ENCODE measurements at regions not wholly inside any gene's neighbourhood (a gene's known extent, or its start where the extent isn't known, plus 50 kb on each side); places are given as distances from the start of the nearest gene placed in this dataset.
"Not testable (repeated sequence)": the region's sequence is repeated elsewhere in the genome, so short reads cannot be mapped to it uniquely, and the experiment has no call there.

- no peak for DNase-seq (ENCODE audit: low read depth)
Measured at GRCh38 chr16:6856578-6856977, 476.1 kb upstream of the RBFOX1 start.

GRCh38 chr16:6853565-6853964 lies 479.1 kb upstream of the RBFOX1 start:
- DNase-seq (ENCODE audit: low read depth), result no peak

DNA sequence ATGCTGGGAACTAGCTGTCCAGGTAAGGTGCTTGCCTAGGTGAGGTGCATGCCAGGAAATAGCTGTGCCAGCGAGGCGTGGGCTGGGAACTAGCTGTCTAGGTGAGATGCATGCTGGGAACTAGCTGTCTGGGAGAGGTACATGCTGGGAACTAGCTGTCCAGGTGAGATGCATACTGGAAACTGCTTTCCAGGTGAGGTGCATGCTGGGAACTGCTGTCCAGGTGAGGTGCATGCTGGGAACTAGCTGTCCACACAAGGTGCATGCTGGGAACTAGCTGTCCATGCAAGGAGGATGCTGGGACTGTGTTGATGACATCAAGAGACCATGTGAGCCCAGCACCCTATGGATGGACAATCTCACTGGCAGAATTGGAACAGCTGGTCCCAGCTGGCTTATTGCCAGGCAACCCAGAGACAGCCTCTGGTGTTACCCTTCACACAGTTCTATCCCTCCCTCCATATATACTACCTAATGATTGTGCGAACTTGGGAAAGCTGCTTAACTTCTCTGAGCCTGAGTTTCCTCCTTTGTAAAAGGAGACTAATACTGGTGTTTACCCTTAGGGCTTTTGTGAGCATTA lies 479.9 kb upstream of the RBFOX1 start:
- DNase-seq (ENCODE audit: low read depth), result no peak

GRCh38 chr16:6846452-6846851 lies 486.2 kb upstream of the RBFOX1 start:
- no peak for DNase-seq (ENCODE audit: low read depth)

DNA sequence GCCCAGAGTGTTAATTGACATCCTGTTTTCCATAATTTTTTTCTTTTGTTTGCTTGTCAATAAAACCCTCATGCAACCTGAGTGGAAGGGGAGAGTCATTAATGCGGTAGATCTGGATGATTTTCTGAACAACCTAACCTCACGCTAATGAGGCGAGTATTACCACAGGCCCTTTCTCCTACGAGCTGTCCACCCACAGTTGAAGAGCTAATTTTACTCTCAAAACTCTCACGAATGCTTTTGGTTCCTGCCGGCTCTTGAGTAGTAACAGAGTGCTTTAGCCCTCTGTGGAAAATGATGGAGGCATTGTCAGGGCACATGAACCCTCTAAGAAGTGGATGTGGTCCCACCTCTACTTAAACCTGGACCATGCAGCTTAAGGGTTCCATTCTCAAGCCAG lies 491.3 kb upstream of the RBFOX1 start:
- DNase-seq (ENCODE audit: low read depth), result no peak

GRCh38 chr16:6837722-6838121 lies 494.9 kb upstream of the RBFOX1 start:
- DNase-seq (ENCODE audit: low read depth), result no peak

DNA sequence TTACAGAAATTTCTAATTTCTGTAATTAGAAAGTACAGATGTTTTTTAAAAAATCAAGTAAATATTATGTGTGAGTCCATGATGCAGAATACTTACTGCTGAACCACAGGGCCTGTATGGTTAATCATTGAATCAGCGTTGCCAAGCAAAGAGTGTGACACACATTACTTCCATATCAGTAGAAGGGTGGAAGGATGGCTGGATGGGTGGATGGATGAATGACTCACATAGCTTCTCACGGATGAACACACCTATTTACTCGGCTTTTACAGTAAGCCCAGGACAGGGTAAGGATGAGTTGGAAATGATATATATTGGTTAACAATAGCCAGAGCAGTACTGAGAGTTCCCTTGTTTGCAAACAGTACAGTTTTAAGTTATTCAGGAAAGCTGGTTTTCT lies 495.9 kb upstream of the RBFOX1 start:
- DNase-seq (ENCODE audit: low read depth), result no peak

DNA sequence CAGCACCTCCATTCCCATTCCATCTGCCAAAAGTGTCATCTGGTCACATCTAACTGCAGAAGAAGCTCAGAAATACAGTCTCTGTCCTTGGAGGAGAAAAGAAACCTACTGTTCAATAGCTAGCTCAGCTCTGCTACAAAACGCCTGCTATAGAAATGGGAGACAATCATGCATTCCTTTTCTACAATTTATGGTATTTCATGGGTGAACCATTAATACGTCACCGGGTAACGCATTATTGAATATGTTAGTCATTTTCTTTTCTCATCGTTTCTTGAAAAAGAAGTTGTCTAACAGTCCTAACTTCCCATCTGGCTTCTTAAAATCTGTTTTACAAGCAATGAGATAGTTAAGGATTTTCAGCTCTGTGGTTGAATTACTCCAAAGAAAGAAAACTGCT lies 496.7 kb upstream of the RBFOX1 start:
- no peak for DNase-seq (ENCODE audit: low read depth)

DNA sequence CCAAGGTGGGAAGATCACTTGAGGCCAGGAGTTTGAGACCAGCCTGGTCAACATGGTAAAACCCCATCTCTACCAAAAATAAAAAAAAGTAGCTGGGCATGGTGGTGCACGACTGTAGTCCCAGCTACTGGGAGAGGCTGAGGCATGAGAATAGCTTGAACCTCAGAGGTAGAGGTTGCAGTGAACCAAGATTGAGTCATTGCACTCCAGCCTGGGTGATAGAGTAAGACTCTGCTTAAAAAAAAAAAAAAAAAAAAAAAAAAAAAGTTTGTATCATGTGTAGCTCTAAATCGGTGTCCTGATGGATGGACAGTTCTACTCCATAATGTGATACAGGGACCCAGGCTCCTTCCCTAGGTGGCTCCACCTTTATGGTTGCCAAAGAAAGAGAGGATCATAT lies 497.1 kb upstream of the RBFOX1 start:
- no peak for DNase-seq (ENCODE audit: low read depth)

DNA sequence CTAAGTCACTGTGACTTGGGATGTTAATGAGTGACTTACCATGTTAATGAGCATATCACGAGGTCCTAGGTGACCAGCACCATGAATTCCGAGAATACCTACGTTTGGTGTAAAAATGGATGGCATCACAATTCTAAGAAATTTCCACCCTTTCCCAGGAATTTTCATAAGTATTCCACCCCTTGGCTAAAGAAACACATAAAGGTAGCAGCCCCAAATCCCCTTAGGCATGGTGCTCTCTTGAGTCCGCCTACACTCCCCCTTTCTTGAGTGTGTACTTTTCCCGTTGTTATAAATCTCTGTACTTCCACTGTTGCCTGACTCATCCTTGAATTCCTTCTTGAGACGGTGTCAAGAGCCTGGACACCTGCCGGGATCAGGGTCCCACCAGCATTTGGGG lies 504.0 kb upstream of the RBFOX1 start:
- DNase-seq (ENCODE audit: low read depth), result no peak

- DNase-seq (ENCODE audit: low read depth), result no peak
Measured at GRCh38 chr16:6827931-6828330, 504.7 kb upstream of the RBFOX1 start.

- no peak for DNase-seq (ENCODE audit: low read depth)
Measured at GRCh38 chr16:6827267-6827666, 505.4 kb upstream of the RBFOX1 start.

DNA sequence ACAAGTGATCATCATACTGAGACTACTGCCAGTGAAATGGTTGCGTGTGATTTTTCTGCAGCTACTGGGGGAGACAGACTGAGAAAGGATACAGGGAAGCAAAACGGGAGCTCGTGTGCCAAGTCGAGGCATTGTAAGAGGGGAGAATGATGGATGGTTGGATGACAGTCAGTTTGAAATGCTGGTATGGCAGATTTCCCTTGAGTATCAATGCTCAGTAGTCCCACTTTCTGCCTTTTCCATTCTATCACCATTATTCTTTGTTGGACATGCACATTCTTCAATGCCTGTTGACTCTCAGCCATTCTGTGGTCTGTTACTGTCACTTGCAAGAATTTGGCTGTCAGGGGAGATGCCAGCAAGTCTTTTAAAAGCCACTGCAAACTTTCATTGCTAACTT lies 510.6 kb upstream of the RBFOX1 start:
- DNase-seq (ENCODE audit: low read depth), result no peak

DNA sequence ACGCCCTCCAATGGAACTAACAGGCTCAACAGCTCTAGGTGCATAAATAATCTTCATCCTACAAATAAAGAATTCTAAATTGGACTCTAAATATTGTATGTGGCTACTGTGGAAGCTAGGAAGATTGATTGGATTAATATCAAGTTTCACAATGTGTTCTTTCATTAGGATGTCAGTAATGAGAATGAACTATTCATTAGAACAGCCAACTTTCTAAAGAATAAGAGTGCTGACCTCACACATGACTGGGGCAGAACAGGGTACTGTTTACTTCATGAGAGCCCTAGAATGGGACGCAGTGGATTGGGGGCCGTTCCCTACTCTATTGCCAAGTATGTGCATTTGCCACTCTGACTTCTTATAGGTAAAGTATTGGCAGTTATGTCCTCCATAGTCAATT lies 528.2 kb upstream of the RBFOX1 start:
- DNase-seq (ENCODE audit: low read depth), result no peak

GRCh38 chr16:6803176-6803575 lies 529.5 kb upstream of the RBFOX1 start:
- no peak for DNase-seq (ENCODE audit: low read depth)

DNA sequence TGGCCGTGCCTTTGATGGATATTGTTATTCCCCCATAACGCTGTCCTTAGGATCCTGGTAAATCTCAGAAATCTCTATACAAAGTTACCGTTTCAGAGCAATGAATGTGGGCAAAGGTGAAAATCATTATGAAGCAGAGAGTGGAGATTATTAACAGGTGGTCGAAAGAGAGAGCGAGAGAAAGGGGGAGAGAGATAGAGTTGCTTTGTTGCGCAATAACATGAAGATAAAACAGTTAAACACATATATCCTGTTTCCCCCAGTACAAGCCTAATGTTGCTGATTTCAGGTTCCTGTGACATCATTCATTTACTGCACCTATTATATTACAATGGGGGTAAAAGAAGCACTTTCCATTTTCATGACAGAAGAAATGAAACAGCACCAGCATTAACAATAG lies 535.4 kb upstream of the RBFOX1 start:
- no peak for DNase-seq (ENCODE audit: low read depth)

GRCh38 chr16:6777624-6778023 lies 555.0 kb upstream of the RBFOX1 start:
- DNase-seq (ENCODE audit: low read depth), result no peak

DNA sequence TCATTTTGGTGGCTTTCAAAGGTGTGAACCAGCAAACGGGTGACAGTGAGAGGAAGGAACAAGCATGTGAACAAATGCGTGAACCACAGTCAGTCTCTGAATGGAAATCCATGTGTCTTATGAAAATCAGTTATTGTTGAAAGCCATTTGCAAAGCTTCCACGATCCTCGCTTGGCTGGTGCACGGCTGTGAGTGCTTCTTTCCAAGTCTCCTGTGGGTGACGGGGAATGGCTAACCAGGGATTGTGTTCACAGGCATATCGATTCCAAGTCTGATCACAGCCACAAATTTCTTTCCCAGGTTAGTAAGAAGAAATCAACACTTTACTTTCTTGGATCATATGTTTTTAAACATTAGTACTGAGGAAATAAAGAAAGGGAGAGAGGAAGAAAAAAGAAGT lies 556.9 kb upstream of the RBFOX1 start:
- no peak for DNase-seq (ENCODE audit: low read depth)

DNA sequence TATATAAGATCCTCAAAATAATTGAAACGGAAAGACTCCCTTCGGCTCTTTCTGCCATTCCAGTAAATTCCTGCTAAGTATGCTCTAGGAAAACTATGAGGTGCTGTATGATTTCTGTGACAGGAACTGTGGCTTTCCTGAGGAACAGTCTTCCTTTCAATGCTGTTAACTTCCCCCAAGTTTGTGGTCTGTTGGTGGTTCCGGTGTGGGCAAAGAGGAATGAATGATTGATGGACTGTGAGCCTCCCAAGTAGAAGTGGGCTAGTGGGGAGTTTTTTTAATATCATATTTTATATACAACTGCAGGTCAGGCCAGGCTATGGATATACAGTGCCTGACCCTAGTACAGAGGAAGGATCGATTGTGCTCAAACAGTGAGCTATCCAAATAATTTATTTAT lies 560.7 kb upstream of the RBFOX1 start:
- DNase-seq (ENCODE audit: low read depth), result no peak

DNA sequence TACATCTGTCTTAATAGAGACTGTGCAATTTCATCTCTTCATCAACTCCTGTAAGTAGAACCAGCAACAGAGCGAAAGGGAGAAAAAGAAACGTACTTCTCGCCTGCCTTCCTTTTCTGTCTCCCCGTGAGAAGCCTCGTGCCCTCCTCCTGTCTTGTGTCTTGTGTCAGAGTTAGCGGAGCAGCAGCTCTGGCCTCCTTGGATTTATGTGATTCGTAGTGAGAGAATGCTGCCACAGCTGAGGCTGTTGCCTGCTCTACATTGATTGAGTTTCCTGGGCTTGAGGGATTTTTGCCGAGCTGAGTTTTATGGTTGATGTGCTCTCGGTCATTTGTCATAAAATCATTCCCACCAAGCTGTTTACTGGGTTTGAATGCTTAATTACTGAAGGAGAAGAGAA lies 579.1 kb upstream of the RBFOX1 start:
- no peak for DNase-seq (ENCODE audit: low read depth)

- DNase-seq (ENCODE audit: low read depth), result no peak
Measured at GRCh38 chr16:6751191-6751590, 581.5 kb upstream of the RBFOX1 start.

DNA sequence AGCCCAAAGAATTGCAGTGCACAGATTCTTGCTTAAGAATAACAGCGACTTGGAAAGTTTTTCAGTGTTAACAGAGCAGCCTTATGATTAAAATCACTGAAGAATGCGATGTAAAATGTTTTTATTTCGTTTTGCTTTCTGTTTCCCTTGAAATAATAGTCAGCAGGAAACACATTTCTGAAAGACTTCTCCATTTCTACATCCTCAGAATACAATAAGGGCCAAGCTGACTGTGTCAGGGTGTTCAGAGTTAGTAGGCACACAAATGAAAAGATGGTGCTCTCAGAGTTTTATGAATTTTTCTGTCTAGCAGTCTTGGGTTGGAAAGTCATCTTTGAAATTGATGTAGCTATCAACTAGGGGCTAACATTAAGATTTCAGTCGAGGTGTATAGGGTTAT lies 582.9 kb upstream of the RBFOX1 start:
- DNase-seq (ENCODE audit: low read depth), result no peak

- DNase-seq (ENCODE audit: low read depth), result not testable (repeated sequence)
Measured at GRCh38 chr16:6736302-6736701, 596.3 kb upstream of the RBFOX1 start.

DNA sequence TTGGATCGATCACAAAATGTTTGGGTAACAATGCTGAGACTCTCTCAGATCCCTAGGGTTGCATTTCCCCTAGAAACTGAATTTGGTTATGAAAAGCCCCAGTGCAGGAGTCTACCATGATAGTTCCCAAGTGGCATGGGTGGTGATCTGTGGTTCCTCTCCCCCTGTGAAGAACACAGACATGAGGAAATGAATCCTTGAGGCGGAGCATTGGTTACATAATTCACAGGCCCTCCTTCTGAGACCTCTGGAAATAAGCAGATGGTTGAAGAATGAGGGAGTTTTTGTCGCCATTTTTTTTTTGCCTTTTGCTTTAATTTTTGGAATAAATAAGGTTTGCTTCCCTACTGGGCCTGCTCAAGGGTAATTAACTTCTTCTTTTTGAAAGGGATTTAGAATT lies 597.0 kb upstream of the RBFOX1 start:
- DNase-seq (ENCODE audit: low read depth), result no peak

DNA sequence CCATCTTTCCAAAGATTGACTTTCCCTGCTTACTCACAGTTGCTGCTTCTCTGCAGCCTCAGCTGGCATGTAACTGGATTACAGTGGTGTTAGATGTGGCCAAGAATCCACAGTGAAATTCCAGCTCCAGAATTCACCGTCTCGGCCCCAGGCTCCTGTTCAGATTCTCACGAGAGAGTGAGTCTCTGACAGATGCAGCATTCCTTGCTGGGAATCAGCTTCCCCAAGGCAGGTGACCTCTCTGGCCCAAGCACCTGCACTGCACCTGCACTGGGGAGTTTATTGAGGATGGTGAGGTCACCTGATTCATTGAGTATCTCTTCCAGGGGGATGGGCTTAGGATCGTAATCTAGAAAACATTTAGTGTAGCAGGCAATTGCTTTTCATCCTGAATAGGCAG lies 600.5 kb upstream of the RBFOX1 start:
- no peak for DNase-seq (ENCODE audit: low read depth)

Data from iris pigment epithelial cell (primary cell).